ENCODE measurements at regions not wholly inside any gene's neighbourhood (a gene's known extent, or its start where the extent isn't known, plus 50 kb on each side); places are given as distances from the start of the nearest gene placed in this dataset.

- peak; percentile 67 for DNase-seq
Observed at GRCh38 chr2:157194097-157194688, 63.3 kb upstream of the GALNT5 start.

- DNase-seq = peak; percentile 44
Observed at GRCh38 chr2:157194844-157195243, 62.7 kb upstream of the GALNT5 start.

DNA sequence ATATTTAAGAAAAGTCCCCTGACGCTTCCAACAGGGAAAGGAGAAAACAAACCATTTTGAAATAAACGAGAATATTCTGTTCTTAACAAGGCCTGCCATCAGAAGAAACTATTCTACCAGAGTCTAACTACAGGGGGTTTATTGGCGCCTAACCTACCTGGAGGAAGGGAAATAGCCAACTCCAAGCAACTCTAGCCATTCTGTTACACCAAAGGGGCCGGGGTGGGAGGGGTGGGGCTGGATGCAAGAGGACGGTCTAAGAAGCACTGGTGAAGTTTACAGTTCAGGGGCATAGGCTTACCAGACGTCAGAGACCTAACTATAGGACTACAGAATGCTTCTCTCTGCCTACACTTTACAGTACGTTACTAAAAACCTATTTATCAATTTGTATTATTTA is 60.5 kb upstream of the GALNT5 start:
- no peak for DNase-seq

- DNase-seq = no peak
Observed at GRCh38 chr2:157197848-157198247, 59.7 kb upstream of the GALNT5 start.

GRCh38 chr2:157203651-157204050 is 53.9 kb upstream of the GALNT5 start:
- DNase-seq = no peak

DNA sequence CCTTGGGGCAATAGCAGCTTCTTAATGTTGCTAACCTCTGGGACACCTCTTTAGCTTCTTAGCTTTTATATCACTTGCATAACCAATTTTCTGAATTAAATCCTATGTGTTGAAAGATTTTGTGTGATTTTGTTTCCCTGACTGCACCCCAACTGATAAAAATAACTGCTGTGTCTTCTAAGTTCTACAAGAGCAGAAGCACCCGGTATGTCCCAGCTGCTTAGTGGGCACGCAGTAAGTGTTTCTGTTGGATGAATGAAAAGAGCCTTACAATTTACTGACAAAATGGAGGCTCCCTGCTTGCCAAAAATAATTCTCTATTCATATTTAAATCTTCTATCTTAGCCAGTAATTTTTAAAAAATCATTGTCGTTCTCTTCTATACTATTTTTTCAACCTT is 53.1 kb upstream of the GALNT5 start:
- no peak for DNase-seq

DNA sequence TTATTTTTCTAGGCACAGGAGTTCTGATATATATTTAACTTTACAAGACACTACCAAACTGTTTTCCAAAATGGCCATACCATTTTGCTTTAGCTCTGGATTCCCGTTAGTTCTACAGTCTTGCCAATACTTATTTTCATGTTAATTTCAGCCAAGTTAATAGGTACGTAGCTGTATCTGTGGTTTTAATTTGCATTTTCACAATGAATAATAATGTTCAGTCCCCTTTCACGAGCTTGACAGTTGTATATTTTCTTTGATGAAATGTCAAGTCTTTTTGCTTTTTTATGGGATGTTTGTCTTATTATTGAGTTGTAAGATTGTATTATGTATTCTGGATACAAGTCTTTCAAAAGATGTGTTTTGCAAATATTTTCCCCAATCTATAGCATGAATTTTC is 50.6 kb upstream of the GALNT5 start:
- DNase-seq = no peak
